ENCODE measurements at regions not wholly inside any gene's neighbourhood (a gene's known extent, or its start where the extent isn't known, plus 50 kb on each side); places are given as distances from the start of the nearest gene placed in this dataset.
"Not testable (repeated sequence)": the region's sequence is repeated elsewhere in the genome, so short reads cannot be mapped to it uniquely, and the experiment has no call there.

GRCh38 chr20:53666144-53666543, 72.5 kb upstream of the ZNF217 start:
- no peak overlapping the region for H3K4me3 ChIP-seq (ENCODE audit: low read depth, low read length)
- no peak for TF ChIP-seq CTCF (IDR thresholded peaks at IDR 0.05; ENCODE audit: insufficient read depth, low read depth, low read length, missing control alignments)
- DNase-seq (ENCODE audit: low read depth), result no peak

- TF ChIP-seq CTCF (IDR thresholded peaks at IDR 0.05; ENCODE audit: insufficient read depth, low read depth, low read length, missing control alignments), result no peak
- DNase-seq (ENCODE audit: low read depth), result no peak
- no peak overlapping the region for H3K4me3 ChIP-seq (ENCODE audit: low read depth, low read length)
Measured at GRCh38 chr20:53664121-53664520, 70.5 kb upstream of the ZNF217 start.

GRCh38 chr20:53663521-53663920, 69.9 kb upstream of the ZNF217 start:
- not testable (repeated sequence) for DNase-seq (ENCODE audit: low read depth); H3K4me3 ChIP-seq (ENCODE audit: low read depth, low read length)

GRCh38 chr20:53662595-53662994, 69.0 kb upstream of the ZNF217 start:
- H3K4me3 ChIP-seq (ENCODE audit: low read depth, low read length), result no peak overlapping the region
- no peak for DNase-seq (ENCODE audit: low read depth)
- TF ChIP-seq CTCF (IDR thresholded peaks at IDR 0.05; ENCODE audit: insufficient read depth, low read depth, low read length, missing control alignments), result no peak

- DNase-seq (ENCODE audit: low read depth), result peak; percentile 85
- H3K4me3 ChIP-seq (ENCODE audit: low read depth, low read length), result peak overlapping the region; percentile 62
- TF ChIP-seq CTCF (IDR thresholded peaks at IDR 0.05; ENCODE audit: insufficient read depth, low read depth, low read length, missing control alignments), result no peak
Measured at GRCh38 chr20:53660947-53661381, 67.3 kb upstream of the ZNF217 start.

GRCh38 chr20:53660078-53660909, 66.7 kb upstream of the ZNF217 start:
- H3K4me3 ChIP-seq (ENCODE audit: low read depth, low read length), result peak overlapping the region; percentile 62

GRCh38 chr20:53658973-53659372, 65.3 kb upstream of the ZNF217 start:
- H3K4me3 ChIP-seq (ENCODE audit: low read depth, low read length), result no peak overlapping the region
- TF ChIP-seq CTCF (IDR thresholded peaks at IDR 0.05; ENCODE audit: insufficient read depth, low read depth, low read length, missing control alignments), result no peak
- DNase-seq (ENCODE audit: low read depth), result no peak

More at GRCh38 chr20:53660078-53660909, 66.7 kb upstream of the ZNF217 start:
- peak; percentile 71 for DNase-seq (ENCODE audit: low read depth)
- no peak for TF ChIP-seq CTCF (IDR thresholded peaks at IDR 0.05; ENCODE audit: insufficient read depth, low read depth, low read length, missing control alignments)

All from GM12865 (cell line).